HuH-7 (cell line): ENCODE measurements at regions not wholly inside any gene's neighbourhood (a gene's known extent, or its start where the extent isn't known, plus 50 kb on each side); places are given as distances from the start of the nearest gene placed in this dataset.
"Not testable (repeated sequence)": the region's sequence is repeated elsewhere in the genome, so short reads cannot be mapped to it uniquely, and the experiment has no call there.

Source experiments
- DNase-seq: peaks from one replicate; pipeline ENCODE4 v3.0.0; 2011; ENCODE audit warnings: low spot score

GRCh38 chr13:79987761-79988160 lies 353.2 kb downstream of the SPRY2 start:
- no peak for DNase-seq

GRCh38 chr13:79987323-79987722 lies 353.6 kb downstream of the SPRY2 start:
- DNase-seq, result no peak

GRCh38 chr13:79986890-79987289 lies 354.0 kb downstream of the SPRY2 start:
- no peak for DNase-seq

- not testable (repeated sequence) for DNase-seq
These were observed 365.8 kb downstream of the SPRY2 start for GRCh38 chr13:79974935-79975650.

- DNase-seq, result no peak
These were observed 367.4 kb downstream of the SPRY2 start for GRCh38 chr13:79973533-79973963.

- no peak for DNase-seq
These were observed 368.8 kb downstream of the SPRY2 start for GRCh38 chr13:79972066-79972569.

- DNase-seq, result no peak
These were observed 374.4 kb downstream of the SPRY2 start for GRCh38 chr13:79966493-79966895.

- DNase-seq, result no peak
These were observed 374.9 kb downstream of the SPRY2 start for GRCh38 chr13:79966059-79966458.

- DNase-seq, result no peak
These were observed 394.4 kb downstream of the SPRY2 start for GRCh38 chr13:79946556-79946955.

- DNase-seq, result no peak
These were observed 397.4 kb downstream of the SPRY2 start for GRCh38 chr13:79943346-79944023.

GRCh38 chr13:79941752-79942151 lies 399.2 kb downstream of the SPRY2 start:
- DNase-seq, result no peak

- DNase-seq, result no peak
These were observed 401.2 kb downstream of the SPRY2 start for GRCh38 chr13:79939689-79940088.

- no peak for DNase-seq
These were observed 403.1 kb downstream of the SPRY2 start for GRCh38 chr13:79937771-79938216.

- DNase-seq, result no peak
These were observed 403.6 kb downstream of the SPRY2 start for GRCh38 chr13:79937311-79937710.

- DNase-seq, result no peak
These were observed 404.4 kb downstream of the SPRY2 start for GRCh38 chr13:79936368-79937136.

GRCh38 chr13:79935121-79935520 lies 405.8 kb downstream of the SPRY2 start:
- DNase-seq, result no peak

GRCh38 chr13:79933389-79933788 lies 407.5 kb downstream of the SPRY2 start:
- DNase-seq, result no peak

GRCh38 chr13:79932556-79932955 lies 408.4 kb downstream of the SPRY2 start:
- no peak for DNase-seq

- not testable (repeated sequence) for DNase-seq
These were observed 416.9 kb downstream of the SPRY2 start for GRCh38 chr13:79923973-79924556.

- no peak for DNase-seq
These were observed 421.8 kb downstream of the SPRY2 start for GRCh38 chr13:79919091-79919490.

- no peak for DNase-seq
These were observed 422.3 kb downstream of the SPRY2 start for GRCh38 chr13:79918620-79919019.

- DNase-seq, result no peak
These were observed 423.3 kb downstream of the SPRY2 start for GRCh38 chr13:79917628-79918027.
